ENCODE measurements at regions not wholly inside any gene's neighbourhood (a gene's known extent, or its start where the extent isn't known, plus 50 kb on each side); places are given as distances from the start of the nearest gene placed in this dataset.

GRCh38 chr6:106892186-106892585, 82.3 kb downstream of the CD24 start:
- H3K4me1 Mint-ChIP-seq (ENCODE audit: low read depth): peaks cover 9% of the 10 kb centered on the region
- no peaks in the 10 kb centered on the region for H3K36me3 Mint-ChIP-seq (ENCODE audit: low read depth)
- no peaks in the 10 kb centered on the region for H3K9me3 Mint-ChIP-seq
- TF ChIP-seq, protein P1, sequence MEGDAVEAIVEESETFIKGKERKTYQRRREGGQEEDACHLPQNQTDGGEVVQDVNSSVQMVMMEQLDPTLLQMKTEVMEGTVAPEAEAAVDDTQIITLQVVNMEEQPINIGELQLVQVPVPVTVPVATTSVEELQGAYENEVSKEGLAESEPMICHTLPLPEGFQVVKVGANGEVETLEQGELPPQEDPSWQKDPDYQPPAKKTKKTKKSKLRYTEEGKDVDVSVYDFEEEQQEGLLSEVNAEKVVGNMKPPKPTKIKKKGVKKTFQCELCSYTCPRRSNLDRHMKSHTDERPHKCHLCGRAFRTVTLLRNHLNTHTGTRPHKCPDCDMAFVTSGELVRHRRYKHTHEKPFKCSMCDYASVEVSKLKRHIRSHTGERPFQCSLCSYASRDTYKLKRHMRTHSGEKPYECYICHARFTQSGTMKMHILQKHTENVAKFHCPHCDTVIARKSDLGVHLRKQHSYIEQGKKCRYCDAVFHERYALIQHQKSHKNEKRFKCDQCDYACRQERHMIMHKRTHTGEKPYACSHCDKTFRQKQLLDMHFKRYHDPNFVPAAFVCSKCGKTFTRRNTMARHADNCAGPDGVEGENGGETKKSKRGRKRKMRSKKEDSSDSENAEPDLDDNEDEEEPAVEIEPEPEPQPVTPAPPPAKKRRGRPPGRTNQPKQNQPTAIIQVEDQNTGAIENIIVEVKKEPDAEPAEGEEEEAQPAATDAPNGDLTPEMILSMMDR (IDR thresholded peaks at IDR 0.05): no peak
- H3K27ac Mint-ChIP-seq: no peak overlapping the region
- H3K4me3 Mint-ChIP-seq: no peak overlapping the region
- no peak for DNase-seq
- H3K27me3 Mint-ChIP-seq (ENCODE audit: insufficient read depth): peaks cover 3% of the 10 kb centered on the region

GRCh38 chr6:106890447-106890846, 84.1 kb downstream of the CD24 start:
- H3K4me1 Mint-ChIP-seq (ENCODE audit: low read depth): peaks cover 9% of the 10 kb centered on the region
- H3K4me3 Mint-ChIP-seq: no peak overlapping the region
- no peaks in the 10 kb centered on the region for H3K9me3 Mint-ChIP-seq
- H3K36me3 Mint-ChIP-seq (ENCODE audit: low read depth): no peaks in the 10 kb centered on the region
- H3K27ac Mint-ChIP-seq: no peak overlapping the region
- H3K27me3 Mint-ChIP-seq (ENCODE audit: insufficient read depth): peaks cover 3% of the 10 kb centered on the region
- TF ChIP-seq, protein P1 (IDR thresholded peaks at IDR 0.05): no peak
- DNase-seq: no peak

DNA sequence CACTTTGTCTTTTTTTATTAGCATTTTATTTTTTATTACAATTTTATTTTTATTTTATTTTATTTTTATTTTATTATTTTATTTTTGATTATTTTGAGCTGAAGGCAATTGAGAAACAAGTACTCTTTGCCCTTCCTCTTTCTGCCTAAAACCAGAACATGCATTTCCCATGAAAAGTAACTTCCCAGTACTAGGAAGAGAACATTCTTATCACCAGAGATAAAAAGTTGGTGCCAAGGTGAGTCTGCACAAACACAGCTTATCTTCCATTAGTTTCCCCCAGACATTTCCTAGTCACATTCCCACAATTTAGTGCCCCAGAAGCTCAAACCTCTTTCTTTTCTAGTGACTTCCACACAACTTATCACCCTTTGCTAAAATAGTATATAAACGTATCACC, 84.8 kb downstream of the CD24 start:
- peaks cover 9% of the 10 kb centered on the region for H3K4me1 Mint-ChIP-seq (ENCODE audit: low read depth)
- no peaks in the 10 kb centered on the region for H3K9me3 Mint-ChIP-seq
- no peak overlapping the region for H3K27ac Mint-ChIP-seq
- H3K36me3 Mint-ChIP-seq (ENCODE audit: low read depth): no peaks in the 10 kb centered on the region
- DNase-seq: no peak
- H3K27me3 Mint-ChIP-seq (ENCODE audit: insufficient read depth): peaks cover 6% of the 10 kb centered on the region
- TF ChIP-seq, protein P1 (IDR thresholded peaks at IDR 0.05): no peak
- no peak overlapping the region for H3K4me3 Mint-ChIP-seq

GRCh38 chr6:106886922-106887797, 87.4 kb downstream of the CD24 start:
- no peak for DNase-seq
- no peaks in the 10 kb centered on the region for H3K9me3 Mint-ChIP-seq
- peaks cover 9% of the 10 kb centered on the region for H3K4me1 Mint-ChIP-seq (ENCODE audit: low read depth)
- H3K27ac Mint-ChIP-seq: no peak overlapping the region
- TF ChIP-seq, protein P1 (IDR thresholded peaks at IDR 0.05): no peak
- no peak overlapping the region; the same call in 1 of the 2 replicates for H3K4me3 Mint-ChIP-seq
- no peaks in the 10 kb centered on the region for H3K36me3 Mint-ChIP-seq (ENCODE audit: low read depth)
- peaks cover 4% of the 10 kb centered on the region for H3K27me3 Mint-ChIP-seq (ENCODE audit: insufficient read depth)

GRCh38 chr6:106886081-106886843, 88.3 kb downstream of the CD24 start:
- no peak overlapping the region for H3K4me3 Mint-ChIP-seq
- TF ChIP-seq, protein P1 (IDR thresholded peaks at IDR 0.05): no peak
- H3K27me3 Mint-ChIP-seq (ENCODE audit: insufficient read depth): peaks cover 4% of the 10 kb centered on the region
- H3K4me1 Mint-ChIP-seq (ENCODE audit: low read depth): peaks cover 9% of the 10 kb centered on the region
- H3K36me3 Mint-ChIP-seq (ENCODE audit: low read depth): no peaks in the 10 kb centered on the region
- no peak overlapping the region for H3K27ac Mint-ChIP-seq
- H3K9me3 Mint-ChIP-seq: no peaks in the 10 kb centered on the region
- DNase-seq: no peak

All from HFFc6 (cell line).